Neural progenitor cell (in vitro differentiated cells): ENCODE measurements at regions not wholly inside any gene's neighbourhood (a gene's known extent, or its start where the extent isn't known, plus 50 kb on each side); places are given as distances from the start of the nearest gene placed in this dataset.

Source experiments
- DNase-seq: peaks from one replicate; pipeline ENCODE4 v3.0.0-alpha.2; 2016; ENCODE audit warnings: low spot score
- H2AFZ ChIP-seq: fragments of 200-600 bp; sonication (generic); replicated peaks from 2 replicates; pipeline ENCODE4 v1.6.1; 2016; ENCODE audit warnings: antibody characterized with exemption
- H3F3A ChIP-seq: fragments of 200-600 bp; sonication (generic); 2 replicates; pipeline ENCODE4 v1.6.1; 2016; ENCODE audit warnings: antibody characterized with exemption, low read depth
- H3K27ac ChIP-seq: fragments of 200-600 bp; sonication (generic); 2 replicates; pipeline ENCODE4 v1.5.1; 2016; ENCODE audit warnings: mild to moderate bottlenecking
- H3K27me3 ChIP-seq: fragments of 200-600 bp; sonication (generic); 2 replicates; pipeline ENCODE4 v1.6.1; 2016; ENCODE audit warnings: mild to moderate bottlenecking, moderate library complexity
- H3K36me3 ChIP-seq: fragments of 200-600 bp; sonication (generic); 2 replicates; pipeline ENCODE4 v1.5.1; 2016
- H3K4me1 ChIP-seq: fragments of 200-600 bp; sonication (generic); 2 replicates; pipeline ENCODE4 v1.6.1; 2016; ENCODE audit warnings: mixed run types
- H3K4me2 ChIP-seq: fragments of 200-600 bp; sonication (generic); 2 replicates; pipeline ENCODE4 v1.6.1; 2016
- H3K4me3 ChIP-seq: fragments of 200-600 bp; sonication (generic); 2 replicates; pipeline ENCODE4 v1.5.1; 2016
- H3K79me2 ChIP-seq: fragments of 200-600 bp; sonication (generic); 2 replicates; pipeline ENCODE4 v1.6.1; 2016; ENCODE audit warnings: low read depth
- H3K9ac ChIP-seq: fragments of 200-600 bp; sonication (generic); 2 replicates; pipeline ENCODE4 v1.6.1; 2016
- H3K9me3 ChIP-seq: fragments of 200-600 bp; sonication (generic); 2 replicates; pipeline ENCODE4 v1.5.1; 2016; ENCODE audit warnings: low read depth
- H4K20me1 ChIP-seq: fragments of 200-600 bp; sonication (generic); 2 replicates; pipeline ENCODE4 v1.6.1; 2016; ENCODE audit warnings: low read depth
- H3K27ac Mint-ChIP-seq: 3 replicates; pipeline ENCODE4 v1.8.0; 2021; ENCODE audit warnings: mixed read lengths
- H3K27me3 Mint-ChIP-seq: 2 replicates; pipeline ENCODE4 v1.8.0; 2022; ENCODE audit warnings: low read depth, mild to moderate bottlenecking, inconsistent platforms, moderate library complexity, mixed read lengths; ENCODE audit not compliant: insufficient read depth
- H3K36me3 Mint-ChIP-seq: 3 replicates; pipeline ENCODE4 v1.8.0; 2021; ENCODE audit warnings: mixed read lengths
- H3K4me1 Mint-ChIP-seq: 3 replicates; pipeline ENCODE4 v1.8.0; 2021; ENCODE audit warnings: mixed read lengths
- H3K4me3 Mint-ChIP-seq: 3 replicates; pipeline ENCODE4 v1.8.0; 2021; ENCODE audit warnings: mild to moderate bottlenecking, moderate library complexity, mixed read lengths
- H3K9me3 Mint-ChIP-seq: 3 replicates; pipeline ENCODE4 v1.8.0; 2020; ENCODE audit warnings: mixed read lengths
- EZH2 ChIP-seq: fragments of 200-600 bp; sonication (generic); IDR thresholded peaks from 2 replicates; pipeline ENCODE4 v1.6.1; 2017; ENCODE audit warnings: antibody characterized with exemption, mild to moderate bottlenecking, moderate library complexity
- EZH2phosphoT487 ChIP-seq: fragments of 200-600 bp; sonication (generic); IDR thresholded peaks from 2 replicates; pipeline ENCODE4 v1.6.1; 2017; ENCODE audit warnings: antibody characterized with exemption
- TF ChIP-seq, protein P1 (sequence below): fragments of 200-600 bp; sonication (generic); IDR thresholded peaks from 2 replicates; pipeline ENCODE4 v1.5.1; 2017; ENCODE audit warnings: antibody characterized with exemption, mild to moderate bottlenecking

GRCh38 chr6:163984124-163984936 is 569.8 kb downstream of the QKI start:
- no peak for DNase-seq
- no peaks in the 10 kb centered on the region for H3K27me3 Mint-ChIP-seq
- H3K9me3 ChIP-seq: no peaks in the 10 kb centered on the region
- H3F3A ChIP-seq: no peaks in the 10 kb centered on the region
- peaks cover 5% of the 10 kb centered on the region for H3K9me3 Mint-ChIP-seq
- peaks cover 41% of the 10 kb centered on the region for H3K4me1 Mint-ChIP-seq
- H4K20me1 ChIP-seq: no peaks in the 10 kb centered on the region
- H3K27ac Mint-ChIP-seq: peak overlapping the region; percentile 95
- peak overlapping the region; percentile 13 for H3K4me2 ChIP-seq
- H3K36me3 Mint-ChIP-seq: peaks cover 3% of the 10 kb centered on the region
- H3K4me3 ChIP-seq: no peak overlapping the region
- H3K9ac ChIP-seq: no peak overlapping the region
- no peaks in the 10 kb centered on the region for H3K36me3 ChIP-seq
- H3K4me1 ChIP-seq: peaks cover 10% of the 10 kb centered on the region
- no peaks in the 10 kb centered on the region for H3K79me2 ChIP-seq
- no peak overlapping the region for H3K4me3 Mint-ChIP-seq
- H3K27me3 ChIP-seq: no peaks in the 10 kb centered on the region
- no peak overlapping the region for H2AFZ ChIP-seq
- H3K27ac ChIP-seq: no peak overlapping the region
- TF ChIP-seq EZH2phosphoT487 (no peak), EZH2 (no peak)
- TF ChIP-seq, protein P1, sequence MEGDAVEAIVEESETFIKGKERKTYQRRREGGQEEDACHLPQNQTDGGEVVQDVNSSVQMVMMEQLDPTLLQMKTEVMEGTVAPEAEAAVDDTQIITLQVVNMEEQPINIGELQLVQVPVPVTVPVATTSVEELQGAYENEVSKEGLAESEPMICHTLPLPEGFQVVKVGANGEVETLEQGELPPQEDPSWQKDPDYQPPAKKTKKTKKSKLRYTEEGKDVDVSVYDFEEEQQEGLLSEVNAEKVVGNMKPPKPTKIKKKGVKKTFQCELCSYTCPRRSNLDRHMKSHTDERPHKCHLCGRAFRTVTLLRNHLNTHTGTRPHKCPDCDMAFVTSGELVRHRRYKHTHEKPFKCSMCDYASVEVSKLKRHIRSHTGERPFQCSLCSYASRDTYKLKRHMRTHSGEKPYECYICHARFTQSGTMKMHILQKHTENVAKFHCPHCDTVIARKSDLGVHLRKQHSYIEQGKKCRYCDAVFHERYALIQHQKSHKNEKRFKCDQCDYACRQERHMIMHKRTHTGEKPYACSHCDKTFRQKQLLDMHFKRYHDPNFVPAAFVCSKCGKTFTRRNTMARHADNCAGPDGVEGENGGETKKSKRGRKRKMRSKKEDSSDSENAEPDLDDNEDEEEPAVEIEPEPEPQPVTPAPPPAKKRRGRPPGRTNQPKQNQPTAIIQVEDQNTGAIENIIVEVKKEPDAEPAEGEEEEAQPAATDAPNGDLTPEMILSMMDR: no peak

- H3K27me3 Mint-ChIP-seq: no peaks in the 10 kb centered on the region
- Histone ChIP-seq H3K79me2 (no peaks in the 10 kb centered on the region), H3K9me3 (no peaks in the 10 kb centered on the region), H3K36me3 (no peaks in the 10 kb centered on the region), H3K27ac (no peak overlapping the region), H3K4me3 (no peak overlapping the region), H3F3A (no peaks in the 10 kb centered on the region), H3K4me1 (peaks cover 10% of the 10 kb centered on the region), H3K4me2 (peak overlapping the region; percentile 13), H3K27me3 (no peaks in the 10 kb centered on the region), H2AFZ (peak overlapping the region; percentile 69), H3K9ac (no peak overlapping the region), H4K20me1 (no peaks in the 10 kb centered on the region)
- peaks cover 3% of the 10 kb centered on the region for H3K36me3 Mint-ChIP-seq
- TF ChIP-seq, protein P1: no peak
- TF ChIP-seq EZH2phosphoT487 (no peak), EZH2 (no peak)
- H3K27ac Mint-ChIP-seq: peak overlapping the region; percentile 38
- peak; percentile 47 for DNase-seq
- H3K9me3 Mint-ChIP-seq: peaks cover 10% of the 10 kb centered on the region
- H3K4me1 Mint-ChIP-seq: peaks cover 39% of the 10 kb centered on the region
- no peak overlapping the region for H3K4me3 Mint-ChIP-seq
Measured at GRCh38 chr6:163983679-163984078, 569.2 kb downstream of the QKI start.

GRCh38 chr6:163974322-163974721 is 559.8 kb downstream of the QKI start:
- no peak for DNase-seq
- Histone ChIP-seq H3K4me3 (no peak overlapping the region), H3K79me2 (no peaks in the 10 kb centered on the region), H3K27me3 (no peaks in the 10 kb centered on the region), H3K4me1 (no peaks in the 10 kb centered on the region), H3K27ac (no peak overlapping the region), H3F3A (no peaks in the 10 kb centered on the region), H4K20me1 (no peaks in the 10 kb centered on the region), H3K4me2 (no peak overlapping the region), H3K36me3 (no peaks in the 10 kb centered on the region), H2AFZ (no peak overlapping the region), H3K9ac (no peak overlapping the region), H3K9me3 (no peaks in the 10 kb centered on the region)
- Mint-ChIP-seq H3K9me3 (peaks cover 20% of the 10 kb centered on the region), H3K36me3 (peaks cover 2% of the 10 kb centered on the region), H3K4me3 (no peak overlapping the region), H3K27ac (no peak overlapping the region), H3K27me3 (peaks cover 3% of the 10 kb centered on the region), H3K4me1 (no peaks in the 10 kb centered on the region)
- TF ChIP-seq EZH2phosphoT487: no peak
- TF ChIP-seq, protein P1: no peak
